KMS-11 (cell line): ENCODE measurements at regions not wholly inside any gene's neighbourhood (a gene's known extent, or its start where the extent isn't known, plus 50 kb on each side); places are given as distances from the start of the nearest gene placed in this dataset.

Experiments used
- H2AFZ ChIP-seq: fragments of 200-600 bp; sonication (generic); 2 replicates; pipeline ENCODE4 v1.6.1; 2016; ENCODE audit warnings: antibody characterized with exemption, mixed run types, low read depth
- H3K27ac ChIP-seq: fragments of 200-600 bp; sonication (generic); 2 replicates; pipeline ENCODE4 v1.6.1; 2016; ENCODE audit warnings: mild to moderate bottlenecking, mixed run types
- H3K27me3 ChIP-seq: fragments of 200-600 bp; sonication (generic); 2 replicates; pipeline ENCODE4 v1.6.1; 2017; ENCODE audit warnings: mild to moderate bottlenecking, low read depth, mixed run types, moderate library complexity; ENCODE audit not compliant: insufficient read depth
- H3K36me3 ChIP-seq: fragments of 200-600 bp; sonication (generic); 2 replicates; pipeline ENCODE4 v1.6.1; 2017; ENCODE audit warnings: mild to moderate bottlenecking, mixed run types; ENCODE audit not compliant: insufficient read depth
- H3K4me1 ChIP-seq: fragments of 200-600 bp; sonication (generic); 2 replicates; pipeline ENCODE4 v1.6.1; 2016; ENCODE audit warnings: mild to moderate bottlenecking, low read depth, mixed run types; ENCODE audit not compliant: poor library complexity, severe bottlenecking
- H3K4me2 ChIP-seq: fragments of 200-600 bp; sonication (generic); 2 replicates; pipeline ENCODE4 v1.7.0; 2016; ENCODE audit warnings: mild to moderate bottlenecking, mixed run types
- H3K4me3 ChIP-seq: fragments of 200-600 bp; sonication (generic); IDR thresholded peaks from 2 replicates; pipeline ENCODE4 v1.6.1; 2017; ENCODE audit warnings: low read depth, low read length, mixed read lengths; ENCODE audit not compliant: insufficient read depth
- H3K79me2 ChIP-seq: fragments of 200-600 bp; sonication (generic); 2 replicates; pipeline ENCODE4 v1.6.1; 2016; ENCODE audit warnings: low read depth, mixed run types; ENCODE audit not compliant: insufficient read depth
- H3K9ac ChIP-seq: fragments of 200-600 bp; sonication (generic); 2 replicates; pipeline ENCODE4 v1.6.1; 2016; ENCODE audit warnings: mild to moderate bottlenecking, mixed run types
- H4K20me1 ChIP-seq: fragments of 200-600 bp; sonication (generic); 2 replicates; pipeline ENCODE4 v1.6.1; 2016; ENCODE audit warnings: mild to moderate bottlenecking, mixed run types; ENCODE audit not compliant: insufficient read depth
- TF ChIP-seq, protein P1 (sequence below): fragments of 200-600 bp; sonication (generic); conservative IDR thresholded peaks from 2 replicates; pipeline ENCODE4 v1.6.1; 2017; ENCODE audit warnings: low read depth, mild to moderate bottlenecking, antibody characterized with exemption, low read length, moderate library complexity, mixed read lengths

GRCh38 chr10:78707745-78708144 lies 361.0 kb upstream of the ZMIZ1 start:
- H3K4me3 ChIP-seq: no peak overlapping the region
- H3K4me2 ChIP-seq: no peak overlapping the region
- H3K36me3 ChIP-seq: no peaks in the 10 kb centered on the region
- H3K27me3 ChIP-seq: no peaks in the 10 kb centered on the region
- H3K9ac ChIP-seq: no peak overlapping the region
- TF ChIP-seq, protein P1, sequence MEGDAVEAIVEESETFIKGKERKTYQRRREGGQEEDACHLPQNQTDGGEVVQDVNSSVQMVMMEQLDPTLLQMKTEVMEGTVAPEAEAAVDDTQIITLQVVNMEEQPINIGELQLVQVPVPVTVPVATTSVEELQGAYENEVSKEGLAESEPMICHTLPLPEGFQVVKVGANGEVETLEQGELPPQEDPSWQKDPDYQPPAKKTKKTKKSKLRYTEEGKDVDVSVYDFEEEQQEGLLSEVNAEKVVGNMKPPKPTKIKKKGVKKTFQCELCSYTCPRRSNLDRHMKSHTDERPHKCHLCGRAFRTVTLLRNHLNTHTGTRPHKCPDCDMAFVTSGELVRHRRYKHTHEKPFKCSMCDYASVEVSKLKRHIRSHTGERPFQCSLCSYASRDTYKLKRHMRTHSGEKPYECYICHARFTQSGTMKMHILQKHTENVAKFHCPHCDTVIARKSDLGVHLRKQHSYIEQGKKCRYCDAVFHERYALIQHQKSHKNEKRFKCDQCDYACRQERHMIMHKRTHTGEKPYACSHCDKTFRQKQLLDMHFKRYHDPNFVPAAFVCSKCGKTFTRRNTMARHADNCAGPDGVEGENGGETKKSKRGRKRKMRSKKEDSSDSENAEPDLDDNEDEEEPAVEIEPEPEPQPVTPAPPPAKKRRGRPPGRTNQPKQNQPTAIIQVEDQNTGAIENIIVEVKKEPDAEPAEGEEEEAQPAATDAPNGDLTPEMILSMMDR: no peak
- H3K27ac ChIP-seq: no peak overlapping the region
- no peaks in the 10 kb centered on the region for H4K20me1 ChIP-seq
- H3K4me1 ChIP-seq: no peaks in the 10 kb centered on the region
- H3K79me2 ChIP-seq: no peaks in the 10 kb centered on the region
- H2AFZ ChIP-seq: no peak overlapping the region

- Histone ChIP-seq H3K27ac (no peak overlapping the region), H3K9ac (no peak overlapping the region), H3K4me3 (no peak overlapping the region), H2AFZ (no peak overlapping the region), H3K4me1 (no peaks in the 10 kb centered on the region), H3K27me3 (no peaks in the 10 kb centered on the region), H3K36me3 (no peaks in the 10 kb centered on the region), H3K4me2 (no peak overlapping the region), H3K79me2 (no peaks in the 10 kb centered on the region), H4K20me1 (no peaks in the 10 kb centered on the region)
- TF ChIP-seq, protein P1: no peak
Measured at GRCh38 chr10:78712147-78712546, 356.6 kb upstream of the ZMIZ1 start.

DNA sequence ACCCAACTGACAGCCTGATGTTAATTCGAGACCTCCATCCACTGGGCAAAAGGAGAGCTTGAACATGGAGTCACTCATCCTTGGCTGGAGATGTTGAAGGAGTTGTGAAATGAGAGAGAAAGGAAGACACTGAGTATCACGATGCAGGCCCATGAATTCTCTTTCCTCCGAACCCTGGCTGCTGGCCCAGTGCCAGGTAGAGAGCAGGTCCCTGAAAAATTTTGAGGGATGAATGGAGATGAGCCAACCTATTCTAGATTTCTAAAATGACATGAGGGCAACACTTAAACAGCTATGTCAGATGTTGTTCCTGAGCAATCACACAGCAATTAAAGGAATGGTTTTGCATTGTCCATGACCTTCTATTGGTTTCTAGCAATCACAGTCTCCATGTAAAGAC lies 355.1 kb upstream of the ZMIZ1 start:
- Histone ChIP-seq H3K4me2 (no peak overlapping the region), H3K9ac (no peak overlapping the region), H2AFZ (no peak overlapping the region), H3K36me3 (no peaks in the 10 kb centered on the region), H3K4me1 (no peaks in the 10 kb centered on the region), H3K27ac (no peak overlapping the region), H3K4me3 (no peak overlapping the region), H4K20me1 (no peaks in the 10 kb centered on the region), H3K27me3 (no peaks in the 10 kb centered on the region), H3K79me2 (no peaks in the 10 kb centered on the region)
- TF ChIP-seq, protein P1: no peak

DNA sequence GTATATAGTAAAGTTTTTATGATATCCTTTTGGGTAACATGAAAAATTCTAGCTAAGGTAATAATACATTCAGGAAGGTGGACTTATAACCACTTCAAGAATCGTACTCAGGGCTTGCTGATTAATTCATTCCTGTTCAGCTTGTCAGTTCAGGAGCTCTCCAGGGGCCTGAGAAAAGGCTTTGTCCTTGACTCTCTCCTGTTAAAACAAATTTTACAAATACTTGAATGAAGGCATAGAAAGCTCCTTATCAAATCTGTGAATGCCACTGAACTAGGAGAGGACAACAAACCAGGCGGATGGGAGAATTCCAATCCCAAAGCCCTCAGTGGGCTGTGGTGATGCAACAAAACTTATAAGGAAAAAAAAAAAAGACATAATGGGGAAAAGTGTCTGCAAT lies 354.5 kb upstream of the ZMIZ1 start:
- H3K9ac ChIP-seq: no peak overlapping the region
- no peaks in the 10 kb centered on the region for H4K20me1 ChIP-seq
- TF ChIP-seq, protein P1: no peak
- H3K27ac ChIP-seq: no peak overlapping the region
- no peak overlapping the region for H3K4me3 ChIP-seq
- no peaks in the 10 kb centered on the region for H3K36me3 ChIP-seq
- H3K4me1 ChIP-seq: no peaks in the 10 kb centered on the region
- no peaks in the 10 kb centered on the region for H3K27me3 ChIP-seq
- H3K79me2 ChIP-seq: no peaks in the 10 kb centered on the region
- no peak overlapping the region for H2AFZ ChIP-seq
- no peak overlapping the region for H3K4me2 ChIP-seq

DNA sequence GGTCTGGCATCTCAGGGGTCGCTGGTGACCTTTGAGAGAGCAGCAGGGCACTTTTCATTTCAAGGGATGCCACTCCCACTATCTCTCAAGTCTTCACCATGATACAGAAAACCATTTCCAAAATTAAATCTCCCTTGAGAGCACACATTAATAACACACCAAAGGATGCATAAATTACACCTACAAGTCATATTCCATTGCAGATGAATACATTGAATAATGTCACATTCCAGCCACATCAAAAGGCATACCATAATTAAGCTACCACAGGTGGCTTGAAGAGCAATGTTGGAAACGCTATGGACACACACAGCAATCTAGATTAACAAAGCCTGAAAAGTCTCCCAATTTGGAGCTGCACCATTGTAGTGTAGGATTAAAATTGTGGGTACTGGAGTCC lies 353.3 kb upstream of the ZMIZ1 start:
- Histone ChIP-seq H3K4me3 (no peak overlapping the region), H4K20me1 (no peaks in the 10 kb centered on the region), H3K27me3 (no peaks in the 10 kb centered on the region), H3K27ac (no peak overlapping the region), H3K4me1 (no peaks in the 10 kb centered on the region), H3K9ac (no peak overlapping the region), H2AFZ (no peak overlapping the region), H3K36me3 (no peaks in the 10 kb centered on the region), H3K4me2 (no peak overlapping the region), H3K79me2 (no peaks in the 10 kb centered on the region)
- TF ChIP-seq, protein P1: no peak
